OCI-LY7 (cell line): ENCODE measurements at regions not wholly inside any gene's neighbourhood (a gene's known extent, or its start where the extent isn't known, plus 50 kb on each side); places are given as distances from the start of the nearest gene placed in this dataset.

Experiments used
- EZH2phosphoT487 ChIP-seq: fragments of 200-600 bp; sonication (generic); IDR thresholded peaks from 2 replicates; pipeline ENCODE4 v1.6.1; 2018; ENCODE audit warnings: low read depth, borderline replicate concordance, mild to moderate bottlenecking, mixed run types, antibody characterized with exemption, low read length, moderate library complexity, mixed read lengths
- TF ChIP-seq, protein P1 (sequence below): fragments of 200-600 bp; sonication (generic); conservative IDR thresholded peaks from 2 replicates; pipeline ENCODE4 v1.5.1; 2014; ENCODE audit warnings: mild to moderate bottlenecking, antibody characterized with exemption, low read length, moderate library complexity, mixed read lengths

DNA sequence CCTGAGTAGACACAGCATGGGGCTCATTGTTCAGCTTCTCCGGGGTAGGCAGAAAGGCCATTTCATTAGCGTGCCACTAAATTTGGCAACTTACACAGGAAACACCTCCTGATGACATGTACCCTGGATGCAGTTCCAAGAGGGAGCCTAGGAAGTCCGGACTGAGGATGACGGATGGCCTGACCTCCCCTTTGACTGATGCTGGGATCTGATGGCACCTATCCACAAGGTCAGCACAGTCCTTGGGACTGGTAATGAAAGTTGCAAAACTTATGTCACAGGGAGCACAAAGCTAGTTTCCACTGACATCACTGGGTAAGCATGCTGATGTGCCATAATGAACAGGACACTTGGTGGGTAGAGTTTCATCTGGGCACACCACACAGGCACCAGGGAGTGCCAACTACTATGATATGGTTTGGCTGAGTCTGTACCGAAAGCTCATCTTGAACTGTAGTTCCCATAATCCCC, 126.7 kb upstream of the ARL4C start:
- TF ChIP-seq, protein P1, sequence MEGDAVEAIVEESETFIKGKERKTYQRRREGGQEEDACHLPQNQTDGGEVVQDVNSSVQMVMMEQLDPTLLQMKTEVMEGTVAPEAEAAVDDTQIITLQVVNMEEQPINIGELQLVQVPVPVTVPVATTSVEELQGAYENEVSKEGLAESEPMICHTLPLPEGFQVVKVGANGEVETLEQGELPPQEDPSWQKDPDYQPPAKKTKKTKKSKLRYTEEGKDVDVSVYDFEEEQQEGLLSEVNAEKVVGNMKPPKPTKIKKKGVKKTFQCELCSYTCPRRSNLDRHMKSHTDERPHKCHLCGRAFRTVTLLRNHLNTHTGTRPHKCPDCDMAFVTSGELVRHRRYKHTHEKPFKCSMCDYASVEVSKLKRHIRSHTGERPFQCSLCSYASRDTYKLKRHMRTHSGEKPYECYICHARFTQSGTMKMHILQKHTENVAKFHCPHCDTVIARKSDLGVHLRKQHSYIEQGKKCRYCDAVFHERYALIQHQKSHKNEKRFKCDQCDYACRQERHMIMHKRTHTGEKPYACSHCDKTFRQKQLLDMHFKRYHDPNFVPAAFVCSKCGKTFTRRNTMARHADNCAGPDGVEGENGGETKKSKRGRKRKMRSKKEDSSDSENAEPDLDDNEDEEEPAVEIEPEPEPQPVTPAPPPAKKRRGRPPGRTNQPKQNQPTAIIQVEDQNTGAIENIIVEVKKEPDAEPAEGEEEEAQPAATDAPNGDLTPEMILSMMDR, result no peak
- TF ChIP-seq EZH2phosphoT487, result no peak
